ENCODE measurements at regions not wholly inside any gene's neighbourhood (a gene's known extent, or its start where the extent isn't known, plus 50 kb on each side); places are given as distances from the start of the nearest gene placed in this dataset.

DNA sequence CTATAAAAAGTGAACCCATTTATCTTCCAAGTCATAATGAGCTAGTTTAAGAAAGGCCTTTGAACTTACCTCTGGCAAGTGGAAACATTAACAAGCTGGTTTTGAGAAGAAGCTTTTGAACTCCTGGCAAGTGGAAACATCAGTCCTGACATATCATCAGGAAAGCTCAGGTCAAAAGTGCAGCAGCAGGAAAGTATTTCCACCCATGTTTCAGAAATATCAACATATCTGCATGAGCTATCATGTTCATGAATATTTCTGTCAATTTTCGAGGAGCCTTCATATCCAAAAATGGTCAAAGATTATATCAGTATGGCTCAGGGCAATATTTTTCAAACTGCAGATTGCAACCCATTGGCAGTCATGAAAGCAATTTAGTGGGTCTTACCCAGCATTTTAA, 133.9 kb downstream of the PLK2 start:
- intact Hi-C loops (cut with micrococcal nuclease; ENCODE audit: unreplicated experiment), result no loop called here
- POLR2A ChIA-PET (ENCODE audit: low non-redundant PET), result no interaction called here

GRCh38 chr5:58322453-58322852, 137.4 kb downstream of the PLK2 start:
- H3K27ac ChIP-seq (ENCODE audit: low read depth, low read length, poor library complexity, severe bottlenecking), result no peak overlapping the region
- DNase-seq (ENCODE audit: low spot score), result no peak
- H3K9me3 ChIP-seq (ENCODE audit: low read depth, low read length, poor library complexity, severe bottlenecking), result no peaks in the 10 kb centered on the region
- no peaks in the 10 kb centered on the region for H3K27me3 ChIP-seq (replicated peaks; ENCODE audit: insufficient read depth, low read depth, low read length, poor library complexity)
- CTCF ChIA-PET, result no interaction called here
- no peak overlapping the region for H3K4me3 ChIP-seq (ENCODE audit: low read depth, low read length, poor library complexity, severe bottlenecking)
- H3K4me1 ChIP-seq (ENCODE audit: insufficient read depth, low read length, poor library complexity, severe bottlenecking), result no peaks in the 10 kb centered on the region
- TF ChIP-seq CTCF (conservative IDR thresholded peaks at IDR 0.05; ENCODE audit: low read depth, low read length) (no peak), EZH2 (IDR thresholded peaks at IDR 0.05; ENCODE audit: borderline replicate concordance, low read depth, low read length, poor library complexity, severe bottlenecking) (no peak)
- no TSS peak for BruUV-seq (replicated peaks)
- intact Hi-C loops (cut with micrococcal nuclease; ENCODE audit: unreplicated experiment), result no loop called here
- H3K36me3 ChIP-seq (ENCODE audit: insufficient read depth, low read length, poor library complexity, severe bottlenecking), result no peaks in the 10 kb centered on the region
- POLR2A ChIA-PET (ENCODE audit: low non-redundant PET), result no interaction called here

More for the DNA sequence above, 133.9 kb downstream of the PLK2 start:
- CTCF ChIA-PET, result no interaction called here
- Histone ChIP-seq H3K4me3 (ENCODE audit: low read depth, low read length, poor library complexity, severe bottlenecking) (no peak overlapping the region), H3K27ac (ENCODE audit: low read depth, low read length, poor library complexity, severe bottlenecking) (no peak overlapping the region), H3K9me3 (ENCODE audit: low read depth, low read length, poor library complexity, severe bottlenecking) (no peaks in the 10 kb centered on the region), H3K36me3 (ENCODE audit: insufficient read depth, low read length, poor library complexity, severe bottlenecking) (no peaks in the 10 kb centered on the region), H3K4me1 (ENCODE audit: insufficient read depth, low read length, poor library complexity, severe bottlenecking) (no peaks in the 10 kb centered on the region), H3K27me3 (replicated peaks; ENCODE audit: insufficient read depth, low read depth, low read length, poor library complexity) (no peaks in the 10 kb centered on the region)
- no TSS peak for BruUV-seq (replicated peaks)
- DNase-seq (ENCODE audit: low spot score), result no peak
- TF ChIP-seq CTCF (conservative IDR thresholded peaks at IDR 0.05; ENCODE audit: low read depth, low read length) (no peak), EZH2 (IDR thresholded peaks at IDR 0.05; ENCODE audit: borderline replicate concordance, low read depth, low read length, poor library complexity, severe bottlenecking) (no peak)

- Histone ChIP-seq H3K27ac (ENCODE audit: low read depth, low read length, poor library complexity, severe bottlenecking) (no peak overlapping the region), H3K36me3 (ENCODE audit: insufficient read depth, low read length, poor library complexity, severe bottlenecking) (no peaks in the 10 kb centered on the region), H3K4me3 (ENCODE audit: low read depth, low read length, poor library complexity, severe bottlenecking) (no peak overlapping the region), H3K9me3 (ENCODE audit: low read depth, low read length, poor library complexity, severe bottlenecking) (no peaks in the 10 kb centered on the region), H3K27me3 (replicated peaks; ENCODE audit: insufficient read depth, low read depth, low read length, poor library complexity) (no peaks in the 10 kb centered on the region), H3K4me1 (ENCODE audit: insufficient read depth, low read length, poor library complexity, severe bottlenecking) (no peaks in the 10 kb centered on the region)
- no TSS peak for BruUV-seq (replicated peaks)
- POLR2A ChIA-PET (ENCODE audit: low non-redundant PET), result no interaction called here
- DNase-seq (ENCODE audit: low spot score), result no peak
- intact Hi-C loops (cut with micrococcal nuclease; ENCODE audit: unreplicated experiment), result no loop called here
- TF ChIP-seq CTCF (conservative IDR thresholded peaks at IDR 0.05; ENCODE audit: low read depth, low read length) (no peak), EZH2 (IDR thresholded peaks at IDR 0.05; ENCODE audit: borderline replicate concordance, low read depth, low read length, poor library complexity, severe bottlenecking) (no peak)
- CTCF ChIA-PET, result no interaction called here
Measured at GRCh38 chr5:58318468-58318867, 141.4 kb downstream of the PLK2 start.
